Ovary (tissue), 3 donors: ENCODE measurements at regions not wholly inside any gene's neighbourhood (a gene's known extent, or its start where the extent isn't known, plus 50 kb on each side); places are given as distances from the start of the nearest gene placed in this dataset.

Source experiments
- CTCF ChIP-seq, 3 donors: fragments of 450-650 bp in 2 of 3; fragments of 200-600 bp in 1 of 3; IDR thresholded peaks; one replicate each; pipeline versions ENCODE4 v1.5.1 to v1.8.0; 2016 to 2022; ENCODE audit warnings: antibody characterized with exemption in 3 of 3, mild to moderate bottlenecking in 1 of 3
- POLR2A ChIP-seq: fragments of 450-650 bp; IDR thresholded peaks from one replicate; pipeline ENCODE4 v1.6.1; 2017; ENCODE audit warnings: antibody characterized with exemption, mild to moderate bottlenecking, moderate library complexity
- donor health status: DM: no; HTN: no; CAD: no.

GRCh38 chr6:125524356-125524755 lies 222.6 kb upstream of the HDDC2 start:
- TF ChIP-seq POLR2A (no peak), CTCF (IDR thresholded peaks at IDR 0.05) (no peak)
